Stimulated activated CD8-positive, alpha-beta memory T cell treated with anti-CD3 and anti-CD28 coated beads, Interleukin-12 subunit alpha, Interleukin-12 subunit beta, amount 100 ng/mL, for 1 hour (primary cell): ENCODE measurements at regions not wholly inside any gene's neighbourhood (a gene's known extent, or its start where the extent isn't known, plus 50 kb on each side); places are given as distances from the start of the nearest gene placed in this dataset.
"Not testable (repeated sequence)": the region's sequence is repeated elsewhere in the genome, so short reads cannot be mapped to it uniquely, and the experiment has no call there.

Experiments used
- DNase-seq: peaks from one replicate; pipeline ENCODE4 v3.0.0-alpha.2; 2020; ENCODE audit warnings: low read depth

DNA sequence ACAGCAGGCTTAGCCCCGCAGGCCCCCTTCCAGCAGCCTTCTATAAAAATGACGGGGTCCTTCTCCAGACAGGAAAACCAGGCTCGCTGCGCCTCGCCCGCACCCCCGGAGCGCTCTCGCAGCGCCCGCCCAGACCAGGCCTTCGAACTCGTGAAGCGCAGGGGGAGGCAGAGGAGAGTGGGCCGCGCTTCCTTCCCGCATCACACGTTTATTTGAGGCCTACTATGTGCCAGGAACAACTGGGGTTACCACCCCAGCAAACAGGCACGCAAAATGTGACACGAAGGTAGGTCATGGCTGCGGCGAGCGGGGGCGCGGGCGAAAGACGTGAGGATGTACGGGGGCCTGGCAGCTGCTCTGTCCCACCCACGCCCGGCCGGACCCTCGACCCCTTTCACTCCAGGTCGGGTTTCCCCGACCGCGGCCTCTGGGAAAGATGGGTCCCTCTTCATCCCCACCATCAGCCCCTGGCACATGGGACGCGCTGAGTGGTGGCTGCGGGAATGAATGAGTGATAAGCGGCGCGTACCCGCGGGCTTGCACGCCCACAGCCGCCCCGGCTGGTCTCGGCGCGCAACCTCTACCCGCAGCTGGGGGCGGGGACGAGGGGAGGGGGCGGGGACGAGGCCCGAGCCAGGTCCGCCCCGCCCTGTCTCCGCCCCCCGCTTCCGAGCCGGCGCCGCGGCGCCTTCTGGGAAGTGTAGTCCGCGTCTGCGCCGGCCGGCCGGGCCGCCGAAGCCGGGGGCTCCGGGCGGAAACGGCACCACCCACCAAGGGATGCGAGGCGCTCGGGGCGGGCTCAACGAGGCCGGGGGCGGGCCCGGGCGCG, 59.1 kb downstream of the ZNF467 start:
- DNase-seq: peak; percentile 91

DNA sequence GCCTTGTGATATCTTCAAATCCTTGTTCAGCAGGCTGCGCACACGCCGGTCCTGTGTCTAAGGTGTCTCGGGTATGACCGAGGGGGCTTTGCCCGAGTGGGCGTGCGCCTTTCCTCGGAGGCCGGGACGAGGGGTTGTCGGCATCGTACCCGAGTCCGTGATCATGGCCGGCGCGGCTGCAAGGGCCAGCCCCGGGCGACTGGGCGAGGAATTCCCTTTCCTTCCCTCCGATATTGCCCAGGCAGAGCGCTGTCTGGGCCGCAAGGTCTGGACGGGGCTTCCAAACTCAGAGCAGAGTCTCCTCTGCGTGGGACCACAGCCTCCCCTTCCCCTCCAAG, 59.7 kb downstream of the ZNF467 start:
- DNase-seq: no peak

GRCh38 chr7:149713061-149713730, 60.2 kb downstream of the ZNF467 start:
- no peak for DNase-seq

DNA sequence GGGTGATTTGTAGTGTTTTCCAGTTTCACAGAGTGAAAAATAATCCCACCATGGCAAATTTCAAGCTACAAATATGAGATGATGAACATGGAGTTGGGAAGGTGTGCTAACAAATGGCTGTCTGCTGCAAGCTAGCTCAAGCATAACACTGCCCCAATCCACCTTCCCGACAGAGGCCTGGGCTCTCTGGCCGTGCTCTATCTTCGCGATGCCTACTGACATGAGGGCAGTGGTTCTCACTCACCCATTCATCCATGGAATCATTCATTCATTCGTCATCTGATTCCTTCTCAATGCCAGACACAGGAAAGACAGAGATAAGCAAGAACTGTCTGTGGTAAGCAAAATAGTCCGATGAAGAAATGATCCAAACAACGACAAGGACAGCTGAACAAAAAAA, 65.4 kb downstream of the ZNF467 start:
- no peak for DNase-seq

DNA sequence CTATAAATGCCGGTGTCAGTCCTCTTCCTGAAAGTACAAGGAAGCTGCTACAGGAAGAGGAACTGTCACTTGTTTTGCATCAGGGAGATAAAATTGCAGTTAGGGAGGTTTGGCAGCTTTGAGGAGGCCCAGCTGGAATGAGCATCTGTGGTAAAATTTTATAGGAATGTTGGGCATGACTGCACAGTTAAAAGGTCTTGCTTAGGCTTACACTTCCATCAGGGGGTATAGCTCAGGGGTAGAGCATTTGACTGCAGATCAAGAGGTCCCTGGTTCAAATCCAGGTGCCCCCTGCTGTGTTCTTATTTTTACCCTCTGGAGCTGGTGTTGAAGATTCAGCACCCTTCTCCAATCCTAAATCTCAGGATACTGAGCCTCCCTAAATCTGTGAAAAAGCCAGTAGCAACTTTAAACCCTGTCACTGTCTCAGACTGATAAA, 65.9 kb downstream of the ZNF467 start:
- DNase-seq: no peak

- no peak for DNase-seq
These were observed 67.0 kb downstream of the ZNF467 start for GRCh38 chr7:149706398-149706797.

DNA sequence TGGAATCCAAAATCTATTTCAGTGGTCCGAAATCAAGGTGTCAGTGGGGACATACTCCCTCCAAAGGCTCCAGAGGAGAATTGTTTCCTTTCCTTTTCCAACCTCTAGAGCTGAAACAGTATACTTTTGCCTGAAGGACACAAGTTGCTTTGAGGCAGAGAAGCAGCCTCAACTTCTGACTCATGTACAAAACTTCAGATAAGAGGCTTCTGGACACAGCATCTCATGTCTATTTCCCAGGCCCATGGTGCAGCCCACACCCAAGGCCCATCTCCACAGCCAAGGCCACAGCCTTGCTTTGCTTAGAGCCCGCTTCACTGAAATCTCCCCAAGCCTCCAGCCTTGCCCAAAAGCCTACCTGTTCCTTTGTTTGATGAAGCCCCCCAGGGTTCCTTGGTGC, 68.9 kb downstream of the ZNF467 start:
- DNase-seq: no peak

DNA sequence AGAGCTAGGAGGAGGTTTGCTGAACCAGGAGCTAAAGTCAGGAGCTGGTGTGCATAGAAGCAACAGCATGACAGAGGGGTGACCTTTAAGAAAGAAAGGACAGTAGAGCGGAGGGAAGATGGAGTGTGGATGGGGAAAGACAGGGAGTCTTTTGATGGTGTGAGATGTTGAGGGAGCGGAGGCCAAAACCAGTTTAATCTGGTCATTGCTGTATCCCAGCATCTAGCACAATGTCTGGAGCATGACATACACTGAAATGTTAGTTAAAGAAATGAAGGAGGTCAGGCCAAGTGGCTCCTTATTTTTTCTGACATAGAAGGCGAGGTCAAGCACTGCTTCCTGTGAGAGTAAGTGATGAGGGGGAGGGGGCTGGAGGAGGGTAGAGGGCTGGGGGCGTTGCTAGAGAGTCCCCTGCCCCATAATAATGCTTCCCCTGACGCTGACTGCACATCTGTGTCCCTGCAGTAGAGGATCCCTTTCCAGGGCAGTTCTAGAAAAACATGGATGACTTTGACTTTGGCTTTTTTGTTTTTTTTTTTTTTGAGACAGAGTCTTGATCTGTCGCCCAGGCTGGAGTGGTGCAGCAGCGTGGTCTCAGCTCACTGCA, 70.2 kb downstream of the ZNF467 start:
- DNase-seq: no peak

DNA sequence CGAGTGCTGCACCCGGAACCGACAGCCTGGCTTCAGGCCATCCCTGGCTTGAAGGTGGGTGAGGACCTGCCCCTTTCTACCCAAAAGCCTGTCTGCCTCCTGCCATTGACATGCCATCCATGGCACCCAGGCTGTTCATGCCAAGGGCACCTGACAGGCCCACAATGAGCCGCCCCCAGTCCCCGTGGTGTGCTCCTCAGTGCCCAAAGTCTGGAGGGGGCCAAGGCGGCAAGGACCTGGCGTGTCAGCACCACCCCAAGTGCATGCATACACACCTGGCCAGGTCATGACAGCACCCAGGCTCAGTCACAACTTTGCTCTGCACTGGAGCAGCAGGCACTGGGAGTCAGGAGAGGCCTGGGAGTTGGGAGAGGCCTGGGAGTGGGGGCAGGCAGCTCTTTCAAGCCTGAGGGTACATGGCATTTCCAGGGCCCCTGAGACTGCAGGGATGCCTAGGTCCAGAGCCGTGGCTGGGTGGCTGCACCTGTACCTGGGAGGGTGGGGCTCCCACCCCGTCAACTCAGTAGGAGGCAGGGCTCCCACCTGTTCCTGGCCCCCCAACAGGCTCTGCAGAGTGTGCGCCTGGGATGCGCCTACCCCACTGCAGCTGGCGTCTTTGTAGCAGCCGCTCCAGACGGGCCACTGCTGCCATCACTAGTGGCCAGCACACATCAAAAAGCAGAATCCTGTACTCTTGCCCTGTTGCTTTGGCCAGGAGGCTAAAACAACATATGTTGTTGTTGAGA, 71.7 kb downstream of the ZNF467 start:
- no peak for DNase-seq

DNA sequence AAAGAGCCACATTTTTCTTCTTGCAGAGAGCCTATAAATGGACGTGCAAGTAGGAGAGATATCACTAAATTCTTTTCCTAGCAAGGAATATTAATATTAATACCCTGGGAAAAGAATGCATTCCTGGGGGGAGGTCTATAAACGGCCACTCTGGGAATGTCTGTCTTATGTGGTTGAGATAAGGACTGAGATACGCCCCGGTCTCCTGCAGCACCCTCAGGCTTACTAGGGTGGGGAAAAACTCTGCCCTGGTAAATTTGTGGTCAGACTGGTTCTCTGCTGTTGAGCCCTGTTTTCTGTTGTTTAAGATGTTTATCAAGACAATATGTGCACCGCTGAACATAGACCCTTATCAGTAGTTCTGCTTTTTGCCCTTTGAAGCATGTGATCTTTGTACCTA, 75.6 kb downstream of the ZNF467 start:
- not testable (repeated sequence) for DNase-seq

DNA sequence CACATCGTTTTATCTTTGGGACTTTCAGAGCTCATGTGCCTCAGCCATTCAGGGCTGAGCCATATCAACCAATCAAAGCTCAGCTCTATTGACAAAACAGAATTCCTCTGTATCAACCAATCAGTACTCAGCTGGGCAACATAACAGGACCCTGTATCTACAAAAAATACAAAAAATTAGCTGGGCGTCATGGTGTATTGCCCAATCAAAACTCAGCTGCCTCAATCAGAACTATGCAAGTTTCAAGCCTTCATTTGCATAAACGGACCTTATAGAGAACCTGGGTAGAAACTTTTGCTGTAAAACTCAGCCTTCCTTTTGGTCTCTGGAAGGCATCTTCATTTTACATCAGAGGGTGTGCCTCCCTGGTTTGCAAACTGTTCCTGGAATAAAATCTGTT, 77.1 kb downstream of the ZNF467 start:
- no peak for DNase-seq

GRCh38 chr7:149692557-149692982, 80.8 kb downstream of the ZNF467 start:
- no peak for DNase-seq

GRCh38 chr7:149692056-149692455, 81.3 kb downstream of the ZNF467 start:
- no peak for DNase-seq

DNA sequence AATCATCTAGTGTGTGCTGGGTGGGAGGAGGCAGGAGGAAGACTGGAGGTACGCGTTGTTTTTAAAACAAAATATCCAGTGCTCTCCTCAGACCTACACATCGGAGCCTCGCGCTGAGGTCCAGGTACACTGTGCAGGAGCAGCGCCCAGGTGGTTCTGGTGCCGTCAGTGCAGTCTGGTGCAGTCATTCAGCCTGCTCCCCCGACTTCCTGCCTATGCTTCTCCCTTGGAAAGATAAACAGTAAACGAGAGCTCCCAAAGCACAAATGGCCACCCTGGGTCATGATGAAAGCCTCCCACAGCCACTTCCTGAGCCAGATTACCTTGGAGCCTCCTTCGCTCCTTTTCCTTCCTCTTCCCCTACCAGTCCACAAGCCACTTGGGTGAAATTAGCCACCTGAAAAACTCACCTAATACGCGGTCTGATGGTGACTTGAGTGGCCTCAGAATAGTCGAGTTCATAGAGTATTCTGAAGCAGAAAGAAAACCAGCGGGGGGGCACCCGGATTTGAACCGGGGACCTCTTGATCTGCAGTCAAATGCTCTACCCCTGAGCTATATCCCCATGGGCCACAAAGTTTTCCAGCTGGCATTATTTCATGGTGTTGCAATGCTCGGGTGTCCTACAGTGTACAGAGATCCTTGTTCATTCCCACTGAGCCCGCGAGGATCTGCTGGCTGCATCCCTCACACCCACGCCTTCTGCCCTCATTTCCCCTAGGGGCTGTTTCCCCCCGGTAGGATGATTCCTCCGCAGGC, 82.5 kb downstream of the ZNF467 start:
- DNase-seq: no peak

- no peak for DNase-seq
These were observed 84.1 kb downstream of the ZNF467 start for GRCh38 chr7:149689291-149689721.

- no peak for DNase-seq
These were observed 84.6 kb downstream of the ZNF467 start for GRCh38 chr7:149688836-149689235.

GRCh38 chr7:149687820-149688219, 85.6 kb downstream of the ZNF467 start:
- DNase-seq: not testable (repeated sequence)

DNA sequence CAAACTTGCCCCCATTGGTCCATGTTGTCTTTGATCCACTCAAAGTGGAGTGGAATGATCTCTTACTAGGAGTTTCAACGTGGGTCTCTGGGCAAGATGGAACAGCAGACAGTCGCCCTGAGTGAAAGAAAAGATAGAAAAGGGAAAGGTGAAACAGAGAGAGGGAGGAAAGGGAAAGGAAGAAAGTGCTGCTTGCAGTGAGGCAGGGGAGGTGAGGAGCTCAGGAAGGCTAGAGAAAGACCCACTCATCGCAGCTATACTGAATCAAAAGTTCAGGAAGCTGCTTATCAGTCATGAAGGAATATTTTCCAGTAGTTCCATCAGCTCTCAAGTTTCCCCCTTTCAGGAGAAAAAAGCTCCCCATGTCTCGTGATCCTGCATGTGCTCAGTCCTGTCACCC, 86.9 kb downstream of the ZNF467 start:
- DNase-seq: no peak

- DNase-seq: no peak
These were observed 87.4 kb downstream of the ZNF467 start for GRCh38 chr7:149686011-149686410.

DNA sequence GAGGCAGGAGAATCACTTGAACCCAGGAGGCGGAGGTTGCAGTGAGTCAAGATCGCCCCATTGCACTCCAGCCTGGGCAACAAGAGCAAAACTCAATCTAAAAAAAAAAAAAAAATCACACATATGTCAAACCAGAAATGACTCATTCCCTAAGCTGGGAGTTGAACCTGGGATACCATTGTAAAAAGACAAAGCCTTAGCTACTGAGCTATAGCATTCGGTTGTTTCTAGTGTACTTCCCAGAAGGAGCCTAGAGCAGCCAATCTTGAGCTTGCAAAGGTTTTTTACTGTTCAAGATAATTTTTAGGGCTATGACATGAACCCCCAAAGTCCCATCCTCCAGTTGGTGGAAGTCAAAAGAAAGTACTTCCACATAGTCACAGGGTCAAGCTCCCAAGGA, 87.9 kb downstream of the ZNF467 start:
- DNase-seq: no peak

- DNase-seq: no peak
These were observed 89.5 kb downstream of the ZNF467 start for GRCh38 chr7:149683898-149684297.

DNA sequence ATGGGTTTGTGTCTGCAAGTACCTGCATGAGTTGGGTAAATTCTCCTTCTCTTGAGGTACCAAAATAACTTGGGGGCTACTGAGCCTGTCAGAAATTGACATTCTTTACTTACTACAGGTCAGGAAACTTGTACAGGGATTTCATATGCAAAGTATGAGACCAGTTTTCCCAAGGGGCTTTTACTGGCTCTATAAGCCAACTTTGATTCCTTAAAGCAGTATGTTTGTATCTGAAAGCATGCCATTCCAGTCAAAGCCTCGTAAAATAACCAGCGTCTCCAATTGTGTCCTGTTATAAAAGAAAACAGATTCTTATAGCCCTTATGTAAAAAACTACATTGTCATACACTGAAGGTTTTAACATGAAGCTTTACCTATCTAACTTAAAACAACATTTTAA, 90.2 kb downstream of the ZNF467 start:
- no peak for DNase-seq
